Fibroblast of skin of right biceps (primary cell): ENCODE measurements at regions not wholly inside any gene's neighbourhood (a gene's known extent, or its start where the extent isn't known, plus 50 kb on each side); places are given as distances from the start of the nearest gene placed in this dataset.

Experiments
- DNase-seq: peaks from one replicate; pipeline ENCODE4 v3.0.0-alpha.2; 2013

GRCh38 chr2:236719192-236719635 is 149.6 kb downstream of the ACKR3 start:
- DNase-seq = no peak

GRCh38 chr2:236720974-236721540 is 151.4 kb downstream of the ACKR3 start:
- DNase-seq = no peak

- DNase-seq = no peak
These were observed 154.6 kb downstream of the ACKR3 start for GRCh38 chr2:236724200-236724599.

- no peak for DNase-seq
These were observed 157.3 kb downstream of the ACKR3 start for GRCh38 chr2:236726701-236727450.

- DNase-seq = no peak
These were observed 159.5 kb downstream of the ACKR3 start for GRCh38 chr2:236728916-236729670.

GRCh38 chr2:236730393-236730792 is 160.8 kb downstream of the ACKR3 start:
- DNase-seq = no peak

- DNase-seq = peak; percentile 34
These were observed 162.3 kb downstream of the ACKR3 start for GRCh38 chr2:236731767-236732580.

- no peak for DNase-seq
These were observed 163.5 kb downstream of the ACKR3 start for GRCh38 chr2:236733156-236733555.

- DNase-seq = no peak
These were observed 166.2 kb downstream of the ACKR3 start for GRCh38 chr2:236735825-236736238.

- DNase-seq = no peak
These were observed 168.4 kb downstream of the ACKR3 start for GRCh38 chr2:236738030-236738429.

GRCh38 chr2:236738896-236739295 is 169.3 kb downstream of the ACKR3 start:
- DNase-seq = no peak

- no peak for DNase-seq
These were observed 170.0 kb downstream of the ACKR3 start for GRCh38 chr2:236739663-236740062.

GRCh38 chr2:236740506-236740905 is 170.9 kb downstream of the ACKR3 start:
- no peak for DNase-seq

- DNase-seq = peak; percentile 98
These were observed 173.7 kb downstream of the ACKR3 start for GRCh38 chr2:236743039-236743920.

- no peak for DNase-seq
These were observed 174.3 kb downstream of the ACKR3 start for GRCh38 chr2:236743921-236744280.

GRCh38 chr2:236744281-236744705 is 174.7 kb downstream of the ACKR3 start:
- peak; percentile 100 for DNase-seq

GRCh38 chr2:236744716-236745115 is 175.1 kb downstream of the ACKR3 start:
- peak; percentile 93 for DNase-seq

- DNase-seq = peak; percentile 91
These were observed 176.0 kb downstream of the ACKR3 start for GRCh38 chr2:236745420-236746210.

- no peak for DNase-seq
These were observed 177.2 kb downstream of the ACKR3 start for GRCh38 chr2:236746833-236747232.

- no peak for DNase-seq
These were observed 177.8 kb downstream of the ACKR3 start for GRCh38 chr2:236747426-236747825.

- DNase-seq = no peak
These were observed 178.3 kb downstream of the ACKR3 start for GRCh38 chr2:236747925-236748324.
